ENCODE measurements at regions not wholly inside any gene's neighbourhood (a gene's known extent, or its start where the extent isn't known, plus 50 kb on each side); places are given as distances from the start of the nearest gene placed in this dataset.
A peak's percentile ranks its signal among the peaks of the same experiment; 100 is the strongest.

DNA sequence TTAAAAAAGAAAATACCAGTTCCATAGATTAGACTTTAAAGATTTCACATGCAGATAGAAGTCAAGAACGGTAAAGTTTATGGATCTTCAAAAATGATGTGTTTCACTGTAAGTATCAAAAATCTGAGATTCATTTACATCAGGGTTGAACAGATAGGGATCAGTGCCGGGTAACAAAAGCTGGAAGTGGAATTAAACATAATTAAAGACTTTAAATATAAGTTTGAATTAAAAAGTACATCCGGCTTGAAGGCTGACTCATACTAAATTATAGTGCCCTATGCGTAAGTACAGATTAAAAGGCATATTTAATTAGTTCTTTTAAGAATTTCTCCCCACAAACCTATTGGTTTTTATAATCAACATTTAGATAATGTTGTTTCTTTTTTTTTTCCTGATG lies 312.7 kb downstream of the PRL start:
- no peaks in the 10 kb centered on the region for H3K27me3 ChIP-seq
- 85 to 91% (median 88%) methylated on average over 4 of the region's 4 CpGs for WGBS, 4 donors
- no peak overlapping the region for H3K27ac ChIP-seq
- H3K9me3 ChIP-seq (replicated peaks in 1 of 3), result no peaks in the 10 kb centered on the region
- intact Hi-C loops (cut with DNase I), result no loop called here
- H3K36me3 ChIP-seq (replicated peaks in 1 of 2), result no peaks in the 10 kb centered on the region
- TF ChIP-seq POLR2A (IDR thresholded peaks at IDR 0.05), result no peak
- TF ChIP-seq, protein P1, sequence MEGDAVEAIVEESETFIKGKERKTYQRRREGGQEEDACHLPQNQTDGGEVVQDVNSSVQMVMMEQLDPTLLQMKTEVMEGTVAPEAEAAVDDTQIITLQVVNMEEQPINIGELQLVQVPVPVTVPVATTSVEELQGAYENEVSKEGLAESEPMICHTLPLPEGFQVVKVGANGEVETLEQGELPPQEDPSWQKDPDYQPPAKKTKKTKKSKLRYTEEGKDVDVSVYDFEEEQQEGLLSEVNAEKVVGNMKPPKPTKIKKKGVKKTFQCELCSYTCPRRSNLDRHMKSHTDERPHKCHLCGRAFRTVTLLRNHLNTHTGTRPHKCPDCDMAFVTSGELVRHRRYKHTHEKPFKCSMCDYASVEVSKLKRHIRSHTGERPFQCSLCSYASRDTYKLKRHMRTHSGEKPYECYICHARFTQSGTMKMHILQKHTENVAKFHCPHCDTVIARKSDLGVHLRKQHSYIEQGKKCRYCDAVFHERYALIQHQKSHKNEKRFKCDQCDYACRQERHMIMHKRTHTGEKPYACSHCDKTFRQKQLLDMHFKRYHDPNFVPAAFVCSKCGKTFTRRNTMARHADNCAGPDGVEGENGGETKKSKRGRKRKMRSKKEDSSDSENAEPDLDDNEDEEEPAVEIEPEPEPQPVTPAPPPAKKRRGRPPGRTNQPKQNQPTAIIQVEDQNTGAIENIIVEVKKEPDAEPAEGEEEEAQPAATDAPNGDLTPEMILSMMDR (IDR thresholded peaks at IDR 0.05), result no peak
- peaks cover 7 to 18% of the 10 kb centered on the region in 2 donors for H3K4me1 ChIP-seq (replicated peaks in 1 of 2)
- H3K4me3 ChIP-seq, result no peak overlapping the region
- no peak for DNase-seq

DNA sequence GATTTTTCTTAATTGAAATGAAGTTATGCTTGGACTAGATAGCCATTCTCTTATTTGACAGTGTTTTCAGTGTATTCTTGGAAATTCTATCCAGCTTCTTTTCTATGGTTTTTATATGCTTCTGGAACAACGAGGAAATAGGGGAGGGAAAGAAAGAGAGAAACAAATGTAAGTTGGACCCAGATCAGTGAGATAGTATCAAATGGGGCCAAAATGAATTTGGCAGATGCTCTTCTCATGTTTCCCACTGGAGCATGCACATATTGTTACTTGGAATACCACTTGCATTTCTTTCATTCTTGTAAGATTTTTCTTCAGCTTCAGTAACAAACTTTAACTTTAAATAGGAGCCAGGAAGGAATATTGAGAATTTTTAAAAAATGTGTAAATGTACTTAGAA lies 312.3 kb downstream of the PRL start:
- no peak overlapping the region for H3K27ac ChIP-seq
- intact Hi-C loops (cut with DNase I), result no loop called here
- no peaks in the 10 kb centered on the region for H3K9me3 ChIP-seq (replicated peaks in 1 of 3)
- no peak overlapping the region for H3K4me3 ChIP-seq
- DNase-seq, result no peak
- no peak for TF ChIP-seq POLR2A (IDR thresholded peaks at IDR 0.05)
- TF ChIP-seq, protein P1 (IDR thresholded peaks at IDR 0.05), result no peak
- no peaks in the 10 kb centered on the region for H3K27me3 ChIP-seq
- H3K4me1 ChIP-seq (replicated peaks in 1 of 2), result peaks cover 7 to 18% of the 10 kb centered on the region in 2 donors
- 47 to 55% (median 49%) methylated on average over 1 of the region's 1 CpG for WGBS, 4 donors
- H3K36me3 ChIP-seq (replicated peaks in 1 of 2), result no peaks in the 10 kb centered on the region

DNA sequence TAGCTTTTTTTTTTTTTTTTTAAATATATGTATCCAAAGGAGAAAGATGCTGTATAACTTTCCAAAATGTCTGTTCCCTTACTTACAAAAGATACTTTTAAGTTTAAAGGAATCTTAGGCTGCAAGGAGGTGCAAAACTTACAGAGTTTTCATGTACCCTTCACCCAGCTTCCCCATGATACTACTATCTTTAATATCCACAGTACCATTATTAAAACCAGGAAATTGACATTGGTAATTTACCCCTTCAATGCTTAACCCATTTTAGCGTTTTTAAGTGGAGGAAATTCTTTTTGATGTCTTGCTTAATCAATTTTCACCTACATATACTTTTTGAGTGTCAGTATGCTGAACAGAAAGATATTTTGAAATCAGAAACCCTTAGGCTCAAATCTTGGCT lies 310.9 kb downstream of the PRL start:
- Histone ChIP-seq H3K36me3 (replicated peaks in 1 of 2) (no peaks in the 10 kb centered on the region), H3K27me3 (no peaks in the 10 kb centered on the region), H3K4me3 (no peak overlapping the region), H3K27ac (no peak overlapping the region), H3K9me3 (replicated peaks in 1 of 3) (no peaks in the 10 kb centered on the region), H3K4me1 (replicated peaks in 1 of 2) (peaks cover 7 to 18% of the 10 kb centered on the region in 2 donors)
- 87 to 96% (median 93%) methylated on average over 1 of the region's 1 CpG for WGBS, 4 donors
- TF ChIP-seq POLR2A (IDR thresholded peaks at IDR 0.05), result no peak
- TF ChIP-seq, protein P1 (IDR thresholded peaks at IDR 0.05), result no peak
- DNase-seq, result no peak
- intact Hi-C loops (cut with DNase I), result no loop called here

DNA sequence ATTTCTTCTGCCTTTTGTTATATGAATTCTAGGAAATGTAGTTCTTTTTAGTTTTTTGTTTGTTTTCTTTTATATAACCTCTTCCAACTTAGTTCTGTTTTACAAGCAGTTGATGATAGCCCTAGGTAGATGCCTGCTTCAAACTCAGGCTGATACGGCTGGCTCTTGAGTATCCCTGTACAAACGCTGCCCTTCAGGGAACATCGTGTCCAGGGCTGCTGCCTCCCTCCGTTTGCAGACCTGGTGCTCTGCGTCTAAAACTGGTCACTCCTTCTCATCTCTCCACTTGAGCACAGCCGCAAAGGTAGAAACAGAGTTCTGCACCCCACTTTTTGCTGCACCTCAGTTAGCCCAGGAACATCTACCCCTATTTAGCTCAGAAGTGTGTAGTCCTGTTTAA lies 310.1 kb downstream of the PRL start:
- DNase-seq, result peak in 1 of 7 donors; percentile 66
- no peaks in the 10 kb centered on the region for H3K36me3 ChIP-seq (replicated peaks in 1 of 2)
- intact Hi-C loops (cut with DNase I), result no loop called here
- TF ChIP-seq, protein P1 (IDR thresholded peaks at IDR 0.05), result no peak
- no peak for TF ChIP-seq POLR2A (IDR thresholded peaks at IDR 0.05)
- no peaks in the 10 kb centered on the region for H3K27me3 ChIP-seq
- H3K4me3 ChIP-seq, result no peak overlapping the region
- no peaks in the 10 kb centered on the region for H3K9me3 ChIP-seq (replicated peaks in 1 of 3)
- peaks cover 7 to 18% of the 10 kb centered on the region in 2 donors for H3K4me1 ChIP-seq (replicated peaks in 1 of 2)
- 47 to 75% (median 58%) methylated on average over 6 of the region's 6 CpGs for WGBS, 4 donors
- peak overlapping the region in 3 of 5 donors; percentile 16 to 61 (median 57) for H3K27ac ChIP-seq

Measured in adrenal gland (tissue), 9 donors.